ENCODE measurements at regions not wholly inside any gene's neighbourhood (a gene's known extent, or its start where the extent isn't known, plus 50 kb on each side); places are given as distances from the start of the nearest gene placed in this dataset.
"Not testable (repeated sequence)": the region's sequence is repeated elsewhere in the genome, so short reads cannot be mapped to it uniquely, and the experiment has no call there.

DNA sequence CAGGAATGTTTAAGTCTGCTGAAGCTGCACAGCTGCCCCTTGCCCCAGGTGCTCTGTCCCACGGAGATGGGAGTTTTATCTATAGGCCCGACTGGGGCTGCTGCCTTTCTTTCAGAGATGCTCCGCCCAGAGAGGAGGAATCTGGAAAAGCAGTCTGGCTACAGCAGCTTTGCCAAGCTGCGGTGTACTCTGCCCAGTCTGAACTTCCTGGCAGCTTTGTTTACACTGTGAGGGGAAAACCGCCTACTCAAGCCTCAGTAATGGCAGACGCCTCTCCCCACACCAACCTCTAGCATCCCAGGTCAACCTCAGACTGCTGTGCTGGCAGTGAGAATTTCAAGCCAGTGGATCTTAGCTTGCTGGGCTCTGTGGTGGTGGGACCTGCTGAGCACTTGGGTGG is 237.5 kb upstream of the KAZN start:
- DNase-seq; H3K4me1 Mint-ChIP-seq (ENCODE audit: low read depth); H3K4me3 Mint-ChIP-seq; POLR2A ChIA-PET; H3K36me3 Mint-ChIP-seq; intact Hi-C loops (cut with micrococcal nuclease); H3K27ac Mint-ChIP-seq; CTCF ChIA-PET: not testable (repeated sequence)
- H3K27me3 Mint-ChIP-seq: peaks cover 11% of the 10 kb centered on the region
- peaks cover 15% of the 10 kb centered on the region for H3K9me3 Mint-ChIP-seq

DNA sequence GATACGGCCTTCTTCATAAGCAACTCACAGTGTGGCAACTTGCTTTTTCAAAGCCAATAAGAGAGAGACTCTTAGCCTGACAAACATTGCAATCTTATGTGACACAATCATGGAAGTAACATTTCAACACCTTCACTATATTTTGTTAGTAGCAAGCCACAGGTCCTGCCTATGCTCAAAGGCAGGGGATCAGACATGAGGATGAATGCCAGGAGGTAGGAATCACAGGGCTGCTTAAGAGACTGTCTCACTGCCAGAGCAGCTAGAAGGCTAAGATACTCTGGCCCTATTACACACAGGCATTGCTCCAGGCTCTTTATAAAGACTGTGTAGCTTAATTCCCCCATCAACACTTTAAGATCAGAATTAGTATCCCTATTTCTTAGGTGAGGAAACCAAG is 236.2 kb upstream of the KAZN start:
- Mint-ChIP-seq H3K9me3 (peaks cover 5% of the 10 kb centered on the region), H3K4me3 (no peak overlapping the region), H3K36me3 (no peaks in the 10 kb centered on the region), H3K27me3 (peaks cover 15% of the 10 kb centered on the region), H3K4me1 (ENCODE audit: low read depth) (no peaks in the 10 kb centered on the region), H3K27ac (no peak overlapping the region)
- CTCF ChIA-PET: no interaction called here
- POLR2A ChIA-PET: no interaction called here
- no peak for DNase-seq
- intact Hi-C loops (cut with micrococcal nuclease): no loop called here

DNA sequence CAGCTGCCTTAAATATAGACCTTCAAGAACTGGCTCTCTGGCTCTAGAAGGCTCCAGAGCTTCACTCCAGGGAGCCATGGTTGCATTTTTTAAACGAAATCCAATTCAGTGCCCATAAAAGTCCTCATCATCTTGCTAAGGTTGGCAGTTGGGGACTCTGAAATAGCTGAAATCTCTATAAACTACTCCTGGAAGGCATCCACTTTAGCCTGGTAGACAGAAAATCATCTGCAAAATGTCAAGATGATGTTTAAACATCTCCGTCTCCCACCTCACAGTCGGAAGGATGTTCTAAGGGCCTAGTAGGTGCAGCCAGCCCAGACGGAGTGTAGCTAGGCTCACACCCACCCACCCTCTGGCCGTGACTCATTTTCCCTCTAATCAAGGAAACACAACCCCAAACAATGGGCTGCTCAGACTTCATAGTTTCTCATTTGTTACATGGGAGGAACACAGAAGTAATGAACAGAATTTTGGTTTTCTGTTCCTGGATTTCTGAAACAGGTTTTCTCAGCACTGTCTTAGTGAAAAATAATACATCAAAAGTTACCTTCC is 235.4 kb upstream of the KAZN start:
- DNase-seq: no peak
- ChIA-PET POLR2A (no interaction called here), CTCF (no interaction called here)
- Mint-ChIP-seq H3K4me1 (ENCODE audit: low read depth) (no peaks in the 10 kb centered on the region), H3K27me3 (peaks cover 15% of the 10 kb centered on the region), H3K27ac (no peak overlapping the region), H3K9me3 (peaks cover 3% of the 10 kb centered on the region), H3K36me3 (no peaks in the 10 kb centered on the region), H3K4me3 (no peak overlapping the region)
- intact Hi-C loops (cut with micrococcal nuclease): no loop called here

DNA sequence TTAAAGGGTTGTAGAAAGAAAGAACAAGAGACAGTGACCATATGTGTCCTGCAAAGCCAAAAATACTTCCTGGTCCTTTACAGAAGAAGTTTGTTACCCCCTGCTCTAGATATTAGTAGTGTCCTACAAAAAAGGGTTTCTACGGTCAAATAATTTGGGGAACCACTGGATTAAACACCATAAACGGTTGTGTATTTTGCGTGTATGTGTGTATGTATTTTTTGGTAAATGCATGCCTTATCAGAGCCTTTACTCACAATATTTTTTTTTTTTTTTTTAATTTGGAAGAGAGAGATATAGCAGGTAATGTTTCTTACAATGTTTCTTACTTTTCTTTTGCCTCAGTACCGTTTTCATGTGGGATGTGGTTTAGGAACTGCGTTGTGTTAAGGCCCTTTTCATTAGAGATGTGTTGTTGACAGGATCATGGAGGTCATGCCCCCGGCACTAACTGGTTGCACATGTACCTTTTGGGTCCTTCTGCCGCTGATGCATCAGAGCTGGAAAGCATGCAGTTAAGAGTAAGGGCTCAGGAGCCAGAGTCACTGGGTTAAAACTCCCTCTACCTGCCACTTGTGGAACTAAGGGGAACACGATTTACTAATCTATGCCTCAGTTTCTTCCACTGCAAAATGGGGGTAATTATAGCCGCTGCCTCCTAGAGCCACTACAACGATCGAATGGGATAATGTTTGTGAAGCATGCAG is 234.6 kb upstream of the KAZN start:
- Mint-ChIP-seq H3K27me3 (peaks cover 11% of the 10 kb centered on the region), H3K9me3 (peaks cover 3% of the 10 kb centered on the region), H3K27ac (no peak overlapping the region), H3K4me1 (ENCODE audit: low read depth) (no peaks in the 10 kb centered on the region), H3K4me3 (no peak overlapping the region), H3K36me3 (no peaks in the 10 kb centered on the region)
- CTCF ChIA-PET: no interaction called here
- POLR2A ChIA-PET: no interaction called here
- no peak for DNase-seq
- intact Hi-C loops (cut with micrococcal nuclease): no loop called here

DNA sequence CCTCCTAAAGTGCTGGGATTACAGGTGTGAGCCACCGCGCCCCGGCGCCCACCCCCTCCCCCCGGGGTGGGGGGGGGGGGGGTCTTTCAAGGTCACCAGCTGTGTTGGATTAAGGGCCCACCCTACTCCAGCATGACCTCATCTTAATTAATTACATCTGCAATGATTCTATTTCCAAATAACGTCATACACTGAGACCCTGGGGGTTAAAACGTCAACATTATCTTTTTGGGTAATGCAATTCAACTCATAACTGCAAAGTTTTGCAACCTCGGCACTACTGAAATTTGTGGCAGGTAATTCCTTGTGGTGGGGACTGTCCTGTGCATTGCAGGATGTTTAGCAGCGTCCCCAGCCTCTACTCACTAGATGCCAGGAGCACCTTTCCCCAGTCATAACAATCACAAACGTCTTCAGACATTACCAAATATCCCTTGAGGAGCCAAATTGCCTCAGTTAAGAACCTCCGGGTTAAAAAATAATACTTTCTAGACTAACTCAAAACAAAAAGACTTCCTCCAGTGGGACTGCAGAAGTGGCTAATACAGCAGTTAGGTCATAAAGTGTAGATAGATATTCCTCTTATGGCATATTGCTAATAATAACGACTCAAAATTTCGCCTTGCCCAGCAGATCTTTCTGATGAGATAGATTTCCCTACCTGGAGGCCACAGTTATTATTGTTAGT is 233.0 kb upstream of the KAZN start:
- no peaks in the 10 kb centered on the region for H3K4me1 Mint-ChIP-seq (ENCODE audit: low read depth)
- intact Hi-C loops (cut with micrococcal nuclease): no loop called here
- no peak overlapping the region for H3K27ac Mint-ChIP-seq
- no peak for DNase-seq
- no peak overlapping the region for H3K4me3 Mint-ChIP-seq
- ChIA-PET POLR2A (no interaction called here), CTCF (no interaction called here)
- H3K36me3 Mint-ChIP-seq: no peaks in the 10 kb centered on the region
- peaks cover 14% of the 10 kb centered on the region for H3K27me3 Mint-ChIP-seq
- no peaks in the 10 kb centered on the region for H3K9me3 Mint-ChIP-seq

DNA sequence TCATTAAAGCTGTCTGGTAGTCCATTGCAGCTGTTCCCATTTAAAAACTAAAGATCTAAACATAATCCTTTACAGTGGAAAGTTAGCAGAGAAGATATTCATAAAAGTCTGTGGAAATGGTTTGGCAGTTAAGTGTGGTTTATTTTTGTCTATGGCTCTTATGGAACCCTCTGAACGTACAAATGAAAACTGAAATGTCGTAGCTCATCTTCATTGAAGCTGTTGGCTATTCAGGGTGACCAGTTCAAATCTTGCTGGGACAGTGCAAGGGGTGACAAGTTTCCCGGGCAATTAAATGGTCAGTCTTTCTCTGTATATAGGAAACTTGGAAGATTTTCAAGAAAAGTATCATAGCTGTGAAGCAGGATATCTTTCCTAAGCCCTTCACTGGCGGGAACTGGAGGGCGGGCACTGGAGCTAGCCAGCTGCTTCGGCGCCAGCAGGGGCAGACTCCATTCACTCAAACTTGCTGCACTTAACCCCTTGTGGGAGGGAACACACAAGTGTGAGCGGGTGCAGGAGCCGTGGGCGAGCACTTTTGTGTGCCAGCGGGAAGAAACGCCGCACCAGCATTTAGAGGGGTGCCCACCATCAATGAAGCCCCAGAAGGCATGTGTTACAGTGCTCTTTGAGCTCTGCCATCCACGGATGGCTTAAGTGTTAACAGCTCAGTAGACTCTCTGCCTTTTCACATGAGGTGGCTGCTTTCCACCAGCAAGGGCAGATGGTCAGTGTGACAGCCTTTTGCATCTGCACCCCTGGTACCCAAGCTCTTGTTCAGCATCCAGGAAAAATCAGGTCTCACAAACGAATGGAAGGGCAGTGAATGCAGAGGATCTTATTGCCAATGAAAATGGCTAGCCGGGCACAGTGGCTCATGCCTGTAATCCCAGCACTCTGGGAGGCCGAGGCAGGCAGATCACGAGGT is 232.1 kb upstream of the KAZN start:
- no peaks in the 10 kb centered on the region for H3K9me3 Mint-ChIP-seq
- no peak for DNase-seq
- ChIA-PET CTCF (no interaction called here), POLR2A (no interaction called here)
- intact Hi-C loops (cut with micrococcal nuclease): no loop called here
- H3K4me1 Mint-ChIP-seq (ENCODE audit: low read depth): no peaks in the 10 kb centered on the region
- no peak overlapping the region for H3K27ac Mint-ChIP-seq
- no peak overlapping the region for H3K4me3 Mint-ChIP-seq
- H3K27me3 Mint-ChIP-seq: peaks cover 14% of the 10 kb centered on the region
- H3K36me3 Mint-ChIP-seq: no peaks in the 10 kb centered on the region

DNA sequence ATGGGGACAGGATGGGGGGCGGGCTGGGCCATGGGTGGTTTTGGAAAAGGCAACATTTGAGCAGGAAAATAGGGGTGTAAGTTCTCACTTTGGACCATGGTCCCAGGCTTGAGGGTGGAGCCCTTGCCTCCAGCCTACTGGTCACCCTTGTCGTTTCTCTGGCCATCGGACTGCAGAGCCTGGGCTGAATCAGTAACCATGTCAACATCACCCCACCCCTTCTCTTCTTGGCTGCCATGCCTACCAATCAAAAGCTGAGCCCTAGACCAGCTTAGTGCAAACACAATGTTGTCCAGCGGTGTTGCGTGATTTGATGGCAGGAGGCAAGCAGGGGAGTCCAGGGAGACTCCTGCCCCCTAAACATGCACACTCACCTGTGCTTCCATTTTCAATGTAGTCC is 231.0 kb upstream of the KAZN start:
- peaks cover 14% of the 10 kb centered on the region for H3K27me3 Mint-ChIP-seq
- H3K27ac Mint-ChIP-seq: no peak overlapping the region
- H3K9me3 Mint-ChIP-seq: no peaks in the 10 kb centered on the region
- POLR2A ChIA-PET: no interaction called here
- CTCF ChIA-PET: interaction anchor here (0.6 to 1.0 kb wide), 2 partner anchors 32 to 912 kb away, joined by 3 to 5 read pairs; no protein-coding TSS in a partner anchor
- no peaks in the 10 kb centered on the region for H3K4me1 Mint-ChIP-seq (ENCODE audit: low read depth)
- H3K4me3 Mint-ChIP-seq: no peak overlapping the region
- H3K36me3 Mint-ChIP-seq: no peaks in the 10 kb centered on the region
- intact Hi-C loops (cut with micrococcal nuclease): no loop called here
- DNase-seq: no peak

DNA sequence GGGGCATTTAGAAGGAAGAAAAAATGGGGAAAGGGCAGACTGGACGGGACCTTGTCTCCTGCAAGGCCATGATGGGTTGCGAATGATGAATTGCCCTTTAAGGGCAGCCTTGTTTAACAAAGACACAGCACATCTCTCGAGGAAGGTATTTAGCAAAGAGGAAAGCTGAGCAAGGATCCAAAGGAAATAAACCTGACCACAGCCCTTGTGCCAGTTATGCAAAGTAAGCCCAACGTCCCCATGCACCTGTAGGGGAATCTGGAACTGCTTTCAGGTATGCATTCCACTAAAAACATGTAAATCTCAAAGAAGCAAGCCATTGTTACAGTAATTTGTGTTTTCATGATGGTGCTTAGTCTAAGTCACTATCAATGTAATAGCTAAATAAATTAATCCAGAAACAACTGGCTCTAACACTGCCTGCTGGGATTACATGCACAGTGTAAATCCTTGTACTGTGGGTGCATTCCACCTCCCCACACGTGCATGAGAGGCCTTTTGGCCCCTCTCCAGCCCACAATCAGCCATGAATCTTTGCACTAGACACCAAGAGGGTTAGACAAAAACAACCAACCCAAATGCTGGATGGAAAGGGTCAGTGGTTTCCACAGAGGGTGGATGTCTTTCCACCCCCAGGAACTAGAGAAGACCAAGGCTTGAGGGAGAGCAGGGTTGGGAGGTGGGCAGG is 228.8 kb upstream of the KAZN start:
- ChIA-PET CTCF (no interaction called here), POLR2A (no interaction called here)
- no peak for DNase-seq
- Mint-ChIP-seq H3K27me3 (peaks cover 14% of the 10 kb centered on the region), H3K36me3 (no peaks in the 10 kb centered on the region), H3K4me3 (no peak overlapping the region), H3K9me3 (no peaks in the 10 kb centered on the region), H3K27ac (no peak overlapping the region), H3K4me1 (ENCODE audit: low read depth) (no peaks in the 10 kb centered on the region)
- intact Hi-C loops (cut with micrococcal nuclease): no loop called here

DNA sequence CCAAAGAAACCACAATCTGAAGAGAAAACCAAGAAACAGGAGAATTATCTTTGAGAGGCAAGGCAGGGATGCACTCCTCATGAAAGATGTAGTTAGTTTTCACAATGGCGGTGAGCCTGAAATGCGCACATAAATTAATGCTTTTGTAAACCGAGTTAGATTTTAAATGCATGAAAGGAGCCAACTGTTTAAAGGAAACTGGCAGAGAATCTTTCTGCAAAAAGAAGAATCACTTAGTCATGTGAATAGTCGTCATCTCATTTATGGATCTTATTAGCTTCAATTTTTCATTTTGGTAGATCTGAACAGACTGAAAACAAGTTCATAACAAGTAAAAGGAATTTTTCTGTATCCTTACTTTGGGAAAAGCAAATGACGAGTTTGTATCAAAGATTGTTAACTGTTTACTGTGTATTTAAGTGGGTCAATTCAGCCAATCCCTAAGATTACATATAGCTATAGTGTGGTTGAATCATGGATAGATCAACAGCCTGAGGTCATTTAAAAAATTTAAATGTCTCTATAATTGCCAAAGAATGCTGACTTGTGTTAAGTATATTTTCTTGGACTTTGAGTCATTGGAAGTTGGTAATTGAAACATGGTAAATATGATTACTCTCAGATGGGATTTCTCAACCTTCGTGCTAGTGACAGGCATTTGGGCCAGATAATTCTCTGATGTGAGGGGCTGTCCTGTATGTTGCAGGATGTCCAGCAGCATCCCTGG is 226.6 kb upstream of the KAZN start:
- H3K27me3 Mint-ChIP-seq: peaks cover 8% of the 10 kb centered on the region

DNA sequence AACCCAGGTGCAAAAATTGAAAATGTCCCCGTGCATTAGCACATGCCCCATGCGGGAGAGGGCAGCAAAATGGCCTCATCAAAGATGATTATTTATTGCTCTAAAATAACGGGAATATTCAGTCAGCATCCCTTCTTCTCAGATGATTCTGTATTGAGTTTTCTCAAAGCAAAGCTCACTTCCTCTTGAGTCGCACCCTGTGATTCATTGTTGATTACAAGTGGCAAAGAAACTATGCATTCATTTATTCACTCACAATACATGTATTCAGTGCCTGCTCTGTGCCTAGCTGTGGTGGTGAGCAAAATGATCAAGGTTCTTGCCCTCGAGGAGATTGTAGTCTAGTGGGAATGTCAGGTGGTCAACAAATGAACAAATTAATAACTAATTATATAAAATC is 226.0 kb upstream of the KAZN start:
- no peak overlapping the region for H3K27ac Mint-ChIP-seq
- H3K36me3 Mint-ChIP-seq: no peaks in the 10 kb centered on the region
- no peaks in the 10 kb centered on the region for H3K4me1 Mint-ChIP-seq (ENCODE audit: low read depth)
- intact Hi-C loops (cut with micrococcal nuclease): no loop called here
- DNase-seq: no peak
- H3K9me3 Mint-ChIP-seq: no peaks in the 10 kb centered on the region
- CTCF ChIA-PET: no interaction called here
- H3K4me3 Mint-ChIP-seq: no peak overlapping the region
- POLR2A ChIA-PET: no interaction called here
- H3K27me3 Mint-ChIP-seq: peaks cover 8% of the 10 kb centered on the region

More for the DNA sequence above, 226.6 kb upstream of the KAZN start:
- DNase-seq: no peak
- intact Hi-C loops (cut with micrococcal nuclease): no loop called here
- no peak overlapping the region for H3K4me3 Mint-ChIP-seq
- CTCF ChIA-PET: no interaction called here
- no peaks in the 10 kb centered on the region for H3K9me3 Mint-ChIP-seq
- H3K27ac Mint-ChIP-seq: no peak overlapping the region
- H3K4me1 Mint-ChIP-seq (ENCODE audit: low read depth): no peaks in the 10 kb centered on the region
- POLR2A ChIA-PET: no interaction called here
- H3K36me3 Mint-ChIP-seq: no peaks in the 10 kb centered on the region

DNA sequence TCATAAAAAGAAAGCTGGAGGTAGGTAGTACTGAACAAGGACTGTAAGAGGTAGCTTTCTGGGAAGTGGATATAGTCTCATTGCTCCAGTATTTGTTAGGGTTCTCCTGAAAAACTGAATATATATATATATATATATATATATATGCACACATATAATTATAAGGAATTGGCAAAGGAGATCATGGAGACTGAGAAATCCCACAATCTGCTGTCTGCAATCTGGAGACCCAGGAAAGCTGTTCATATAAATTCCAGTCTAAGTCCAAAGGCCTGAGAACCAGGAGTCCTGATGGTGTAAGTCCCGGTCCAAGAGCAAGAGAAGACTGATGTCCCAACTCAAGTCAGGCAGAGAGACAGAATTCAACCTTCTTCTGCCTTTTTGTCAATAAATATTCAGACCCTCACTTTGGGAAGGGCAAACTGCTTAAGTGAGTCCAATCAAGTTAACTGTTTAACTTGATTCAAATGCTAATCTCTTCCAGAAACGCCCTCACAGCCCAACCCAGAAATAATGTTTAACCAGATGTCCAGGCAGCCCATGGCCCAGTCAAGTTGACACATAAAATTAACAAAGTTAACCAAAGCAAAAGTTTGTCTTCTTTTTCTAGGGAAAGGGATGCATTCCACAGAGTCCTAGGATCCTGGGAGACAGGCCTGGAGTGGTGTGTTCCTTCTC is 225.3 kb upstream of the KAZN start:
- no peak overlapping the region for H3K27ac Mint-ChIP-seq
- ChIA-PET POLR2A (no interaction called here), CTCF (no interaction called here)
- no peaks in the 10 kb centered on the region for H3K4me1 Mint-ChIP-seq (ENCODE audit: low read depth)
- no peak for DNase-seq
- no peaks in the 10 kb centered on the region for H3K9me3 Mint-ChIP-seq
- peaks cover 8% of the 10 kb centered on the region for H3K27me3 Mint-ChIP-seq
- intact Hi-C loops (cut with micrococcal nuclease): no loop called here
- H3K4me3 Mint-ChIP-seq: no peak overlapping the region
- H3K36me3 Mint-ChIP-seq: no peaks in the 10 kb centered on the region
